A673 (cell line): ENCODE measurements at regions not wholly inside any gene's neighbourhood (a gene's known extent, or its start where the extent isn't known, plus 50 kb on each side); places are given as distances from the start of the nearest gene placed in this dataset.

Experiments
- BruUV-seq: library from RNA; stranded (reverse); fragments of 400-500 nt; replicated peaks from 2 replicates; lab custom pipeline; 2021; lab: Mats Ljungman, UMichigan
- CTCF ChIA-PET: fragments of 300-600 bp; sonication (Branson Sonifier 250); formaldehyde crosslinking; loops from one replicate; lab custom pipeline; 2022; ENCODE audit warnings: antibody characterized with exemption; lab: Charles Lee
- POLR2A ChIA-PET: fragments of 300-600 bp; sonication (Branson Sonifier 250); formaldehyde crosslinking; loops from one replicate; lab custom pipeline; 2022; ENCODE audit warnings: antibody characterized with exemption; ENCODE audit not compliant: low non-redundant PET; lab: Charles Lee
- DNase-seq: peaks from one replicate; pipeline ENCODE4 v3.0.0-alpha.2; 2015; ENCODE audit warnings: low spot score
- H3K27ac ChIP-seq: fragments of 200-600 bp; sonication (generic); 2 replicates; pipeline ENCODE4 v1.5.1; 2016; ENCODE audit warnings: mixed run types, low read depth, mild to moderate bottlenecking, mixed read lengths, antibody characterized with exemption, low read length; ENCODE audit not compliant: poor library complexity, severe bottlenecking
- H3K27me3 ChIP-seq: fragments of 200-600 bp; sonication (generic); replicated peaks from 2 replicates; pipeline ENCODE4 v1.6.1; 2017; ENCODE audit warnings: mixed run types, low read depth, mild to moderate bottlenecking, mixed read lengths, antibody characterized with exemption, low read length; ENCODE audit not compliant: insufficient read depth, poor library complexity
- H3K36me3 ChIP-seq: fragments of 200-600 bp; sonication (generic); 2 replicates; pipeline ENCODE4 v1.6.1; 2016; ENCODE audit warnings: mixed run types, mild to moderate bottlenecking, mixed read lengths, antibody characterized with exemption, low read length; ENCODE audit not compliant: insufficient read depth, poor library complexity, severe bottlenecking
- H3K4me1 ChIP-seq: fragments of 200-600 bp; sonication (generic); 2 replicates; pipeline ENCODE4 v1.6.1; 2017; ENCODE audit warnings: mixed run types, mild to moderate bottlenecking, mixed read lengths, antibody characterized with exemption, low read length; ENCODE audit not compliant: insufficient read depth, poor library complexity, severe bottlenecking
- H3K4me3 ChIP-seq: fragments of 200-600 bp; sonication (generic); 2 replicates; pipeline ENCODE4 v1.5.1; 2016; ENCODE audit warnings: low read depth, mixed run types, mild to moderate bottlenecking, mixed read lengths, low read length; ENCODE audit not compliant: poor library complexity, severe bottlenecking
- H3K9me3 ChIP-seq: fragments of 200-600 bp; sonication (generic); 2 replicates; pipeline ENCODE4 v1.6.1; 2016; ENCODE audit warnings: mixed run types, low read depth, mild to moderate bottlenecking, mixed read lengths, antibody characterized with exemption, low read length; ENCODE audit not compliant: poor library complexity, severe bottlenecking
- CTCF ChIP-seq: fragments of 300-800, 200-600 bp; sonication (generic); conservative IDR thresholded peaks from 2 replicates; pipeline ENCODE4 v1.5.1; 2017; ENCODE audit warnings: low read depth, mild to moderate bottlenecking, antibody characterized with exemption, low read length, moderate library complexity, mixed read lengths
- EZH2 ChIP-seq: fragments of 200-600 bp; sonication (generic); IDR thresholded peaks from 2 replicates; pipeline ENCODE4 v1.6.1; 2017; ENCODE audit warnings: borderline replicate concordance, low read depth, mild to moderate bottlenecking, mixed read lengths, antibody characterized with exemption, low read length; ENCODE audit not compliant: poor library complexity, severe bottlenecking
- intact Hi-C: fragments of 100-400 bp; cut with micrococcal nuclease; formaldehyde crosslinking; loops from one replicate; pipeline ENCODE4 v1.10.0; 2022; ENCODE audit not compliant: unreplicated experiment

DNA sequence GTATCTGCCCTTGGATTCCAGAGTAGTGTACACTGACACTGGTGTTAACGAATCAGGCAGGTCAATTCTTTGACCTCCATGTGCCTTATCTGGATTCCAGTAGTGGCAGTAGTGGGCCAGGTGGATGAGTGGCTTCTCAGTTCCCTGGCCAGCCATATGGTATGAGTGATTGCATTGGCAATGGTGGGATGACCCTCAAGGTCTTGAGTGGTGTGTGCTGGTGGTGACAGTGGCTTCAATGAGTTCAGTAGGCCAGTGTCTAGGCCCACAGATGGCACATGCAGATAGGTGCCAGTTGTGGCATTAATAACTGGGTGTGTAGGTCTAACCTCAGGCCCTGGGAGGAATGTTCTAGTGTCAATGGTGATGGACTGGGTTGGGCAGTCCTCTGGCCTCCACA is 674.1 kb upstream of the NXPH2 start:
- no peaks in the 10 kb centered on the region for H3K36me3 ChIP-seq
- no peaks in the 10 kb centered on the region for H3K4me1 ChIP-seq
- intact Hi-C loops, result no loop called here
- peaks cover 3% of the 10 kb centered on the region for H3K9me3 ChIP-seq
- TF ChIP-seq EZH2, result no peak
- no peak for DNase-seq
- ChIA-PET CTCF (no interaction called here), POLR2A (no interaction called here)
- BruUV-seq, result no TSS peak
- no peaks in the 10 kb centered on the region for H3K27me3 ChIP-seq
- no peak overlapping the region for H3K4me3 ChIP-seq
- H3K27ac ChIP-seq, result no peak overlapping the region

DNA sequence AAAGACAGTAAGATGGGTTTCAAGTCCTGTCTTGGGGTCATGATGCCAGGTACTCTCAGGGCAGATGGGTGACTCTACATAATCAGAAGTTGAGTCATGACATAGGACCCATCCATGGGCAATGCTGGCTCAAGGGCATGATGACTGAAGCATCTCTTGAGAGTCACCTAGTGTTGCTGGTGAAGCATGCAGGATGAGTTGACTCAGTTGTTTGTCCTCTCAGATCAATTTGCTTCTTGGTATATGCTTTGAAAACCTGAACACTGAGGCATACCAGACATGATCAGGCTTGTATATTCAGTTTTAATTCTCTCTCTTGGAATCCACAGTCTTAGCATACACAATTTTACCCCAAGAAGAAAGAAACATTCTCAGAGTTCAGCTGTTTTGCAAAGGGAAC is 658.9 kb upstream of the NXPH2 start:
- Histone ChIP-seq H3K27me3 (no peaks in the 10 kb centered on the region), H3K9me3 (no peaks in the 10 kb centered on the region), H3K4me1 (no peaks in the 10 kb centered on the region), H3K36me3 (no peaks in the 10 kb centered on the region), H3K4me3 (no peak overlapping the region), H3K27ac (no peak overlapping the region)
- ChIA-PET CTCF (no interaction called here), POLR2A (no interaction called here)
- BruUV-seq, result no TSS peak
- no peak for DNase-seq
- TF ChIP-seq EZH2 (no peak), CTCF (no peak)
- intact Hi-C loops, result no loop called here

GRCh38 chr2:139438478-139438877 is 658.3 kb upstream of the NXPH2 start:
- intact Hi-C loops, result no loop called here
- CTCF ChIA-PET, result no interaction called here
- H3K27ac ChIP-seq, result no peak overlapping the region
- POLR2A ChIA-PET, result no interaction called here
- no peaks in the 10 kb centered on the region for H3K4me1 ChIP-seq
- TF ChIP-seq EZH2, result no peak
- no peaks in the 10 kb centered on the region for H3K36me3 ChIP-seq
- no peak for DNase-seq
- BruUV-seq, result no TSS peak
- no peaks in the 10 kb centered on the region for H3K9me3 ChIP-seq
- H3K4me3 ChIP-seq, result no peak overlapping the region
- no peaks in the 10 kb centered on the region for H3K27me3 ChIP-seq

DNA sequence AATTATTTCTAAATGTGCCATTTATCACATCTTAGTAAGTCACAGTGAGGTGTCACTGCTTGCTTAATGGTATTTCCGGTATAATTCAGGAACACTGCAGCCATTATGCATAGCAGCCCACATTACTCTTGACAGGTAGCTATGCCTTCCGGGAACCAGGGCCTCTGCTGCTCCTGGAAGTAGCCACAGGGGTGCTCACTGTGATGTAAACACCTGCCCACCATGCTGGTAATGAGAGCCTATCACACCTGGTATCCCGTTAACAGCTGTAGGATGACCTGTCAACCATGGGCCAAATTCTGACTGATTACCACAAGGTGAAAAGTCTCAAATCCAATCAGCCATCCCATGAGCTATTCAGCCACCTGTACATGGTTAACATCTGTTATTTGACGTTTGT is 647.0 kb upstream of the NXPH2 start:
- TF ChIP-seq EZH2, result no peak
- TF ChIP-seq CTCF, result no peak
- CTCF ChIA-PET, result no interaction called here
- DNase-seq, result no peak
- Histone ChIP-seq H3K36me3 (no peaks in the 10 kb centered on the region), H3K9me3 (no peaks in the 10 kb centered on the region), H3K4me3 (no peak overlapping the region), H3K27ac (no peak overlapping the region), H3K4me1 (no peaks in the 10 kb centered on the region), H3K27me3 (no peaks in the 10 kb centered on the region)
- intact Hi-C loops, result no loop called here
- BruUV-seq, result no TSS peak
- POLR2A ChIA-PET, result no interaction called here
